OCI-LY7 (cell line): ENCODE measurements at regions not wholly inside any gene's neighbourhood (a gene's known extent, or its start where the extent isn't known, plus 50 kb on each side); places are given as distances from the start of the nearest gene placed in this dataset.

ENCODE experiments used
- BruUV-seq: library from RNA; stranded (reverse); fragments of 400-500 nt; replicated peaks from 2 replicates; lab custom pipeline; 2021; lab: Mats Ljungman, UMichigan
- CTCF ChIA-PET: fragments of 300-600 bp; sonication (Branson Sonifier 250); formaldehyde crosslinking; loops from one replicate; lab custom pipeline; 2022; ENCODE audit warnings: antibody characterized with exemption; ENCODE audit not compliant: unreplicated experiment; lab: Charles Lee
- POLR2A ChIA-PET: fragments of 300-600 bp; sonication (Branson Sonifier 250); formaldehyde crosslinking; loops from one replicate; lab custom pipeline; 2022; ENCODE audit warnings: antibody characterized with exemption; lab: Charles Lee
- DNase-seq: peaks from one replicate; pipeline ENCODE4 v3.0.0-alpha.2; 2015; ENCODE audit warnings: low spot score
- H2AFZ ChIP-seq: fragments of 200-600 bp; sonication (generic), shearing (Covaris generic); 2 replicates; pipeline ENCODE4 v1.6.1; 2014; ENCODE audit warnings: mild to moderate bottlenecking, antibody characterized with exemption, low read length, moderate library complexity
- H3K27ac ChIP-seq: fragments of 200-600 bp; sonication (generic); 2 replicates; pipeline ENCODE4 v1.5.1; 2014; ENCODE audit warnings: mixed run types, low read depth, mild to moderate bottlenecking, moderate library complexity, low read length, inconsistent platforms; ENCODE audit not compliant: poor library complexity, severe bottlenecking
- H3K36me3 ChIP-seq: fragments of 200-600 bp; sonication (generic); 2 replicates; pipeline ENCODE4 v1.6.1; 2014; ENCODE audit warnings: mild to moderate bottlenecking, antibody characterized with exemption, low read length, moderate library complexity, mixed read lengths; ENCODE audit not compliant: insufficient read depth
- H3K4me1 ChIP-seq: fragments of 200-600 bp; sonication (generic); 2 replicates; pipeline ENCODE4 v1.5.1; 2014; ENCODE audit warnings: mild to moderate bottlenecking, low read length; ENCODE audit not compliant: insufficient read depth, poor library complexity, severe bottlenecking
- H3K4me2 ChIP-seq: fragments of 200-600 bp; sonication (generic); 2 replicates; pipeline ENCODE4 v1.6.1; 2014; ENCODE audit warnings: mild to moderate bottlenecking, low read length
- H3K4me3 ChIP-seq: fragments of 200-600 bp; sonication (generic); 2 replicates; pipeline ENCODE4 v1.5.1; 2014; ENCODE audit warnings: mild to moderate bottlenecking, low read depth, low read length; ENCODE audit not compliant: poor library complexity, severe bottlenecking
- H3K79me2 ChIP-seq: fragments of 200-600 bp; sonication (generic); 2 replicates; pipeline ENCODE4 v1.6.1; 2016; ENCODE audit warnings: low read depth, mild to moderate bottlenecking, low read length, moderate library complexity, mixed read lengths; ENCODE audit not compliant: insufficient read depth
- H3K9me2 ChIP-seq: fragments of 200-600 bp; sonication (generic); 2 replicates; pipeline ENCODE4 v1.6.1; 2016; ENCODE audit warnings: mild to moderate bottlenecking, low read length, mixed read lengths; ENCODE audit not compliant: insufficient read depth
- H3K9me3 ChIP-seq: fragments of 200-600 bp; sonication (generic); 2 replicates; pipeline ENCODE4 v1.6.1; 2014; ENCODE audit warnings: mild to moderate bottlenecking, mixed run types, low read length, mixed read lengths
- H4K20me1 ChIP-seq: fragments of 200-600 bp; sonication (generic); 2 replicates; pipeline ENCODE4 v1.6.1; 2014; ENCODE audit warnings: mild to moderate bottlenecking, antibody characterized with exemption, low read length, moderate library complexity, mixed read lengths; ENCODE audit not compliant: insufficient read depth
- CTCF ChIP-seq: fragments of 200-600 bp; sonication (generic); conservative IDR thresholded peaks from 2 replicates; pipeline ENCODE4 v1.5.1; 2014; ENCODE audit warnings: mild to moderate bottlenecking, antibody characterized with exemption, low read length, moderate library complexity, mixed read lengths
- EZH2phosphoT487 ChIP-seq: fragments of 200-600 bp; sonication (generic); IDR thresholded peaks from 2 replicates; pipeline ENCODE4 v1.6.1; 2018; ENCODE audit warnings: low read depth, borderline replicate concordance, mild to moderate bottlenecking, mixed run types, antibody characterized with exemption, low read length, moderate library complexity, mixed read lengths
- intact Hi-C: fragments of 100-400 bp; cut with micrococcal nuclease; formaldehyde crosslinking; loops from one replicate; pipeline ENCODE4 v1.10.0; 2022; ENCODE audit not compliant: unreplicated experiment

- Histone ChIP-seq H4K20me1 (no peaks in the 10 kb centered on the region), H3K9me3 (no peaks in the 10 kb centered on the region), H3K4me2 (no peak overlapping the region), H3K4me1 (no peaks in the 10 kb centered on the region), H3K27ac (no peak overlapping the region), H3K36me3 (no peaks in the 10 kb centered on the region), H2AFZ (no peak overlapping the region), H3K9me2 (no peaks in the 10 kb centered on the region), H3K4me3 (no peak overlapping the region), H3K79me2 (no peaks in the 10 kb centered on the region)
- ChIA-PET CTCF (no interaction called here), POLR2A (no interaction called here)
- no TSS peak for BruUV-seq
- TF ChIP-seq EZH2phosphoT487 (no peak), CTCF (no peak)
- no peak for DNase-seq
- intact Hi-C loops: no loop called here
Measured at GRCh38 chr10:64363687-64364086, 842.5 kb downstream of the REEP3 start.

GRCh38 chr10:64365663-64366062 lies 844.5 kb downstream of the REEP3 start:
- H3K9me2 ChIP-seq: no peaks in the 10 kb centered on the region
- ChIA-PET CTCF (no interaction called here), POLR2A (interaction anchor here (0.5 kb wide), 1 partner anchor 564 kb away, joined by 3 read pairs; no protein-coding TSS in a partner anchor)
- BruUV-seq: no TSS peak
- no peak for TF ChIP-seq CTCF
- no peak for TF ChIP-seq EZH2phosphoT487
- no peaks in the 10 kb centered on the region for H3K36me3 ChIP-seq
- no peak for DNase-seq
- no peaks in the 10 kb centered on the region for H3K79me2 ChIP-seq
- H2AFZ ChIP-seq: no peak overlapping the region
- H3K4me2 ChIP-seq: no peak overlapping the region
- H3K4me3 ChIP-seq: no peak overlapping the region
- H3K9me3 ChIP-seq: no peaks in the 10 kb centered on the region
- H4K20me1 ChIP-seq: no peaks in the 10 kb centered on the region
- H3K27ac ChIP-seq: no peak overlapping the region
- no peaks in the 10 kb centered on the region for H3K4me1 ChIP-seq
- intact Hi-C loops: no loop called here

- Histone ChIP-seq H3K4me1 (no peaks in the 10 kb centered on the region), H4K20me1 (no peaks in the 10 kb centered on the region), H3K4me2 (no peak overlapping the region), H3K36me3 (no peaks in the 10 kb centered on the region), H3K79me2 (no peaks in the 10 kb centered on the region), H3K9me3 (no peaks in the 10 kb centered on the region), H3K9me2 (no peaks in the 10 kb centered on the region), H2AFZ (no peak overlapping the region), H3K27ac (no peak overlapping the region), H3K4me3 (no peak overlapping the region)
- no peak for DNase-seq
- POLR2A ChIA-PET: interaction anchor here (0.6 kb wide), 1 partner anchor 46 kb away, joined by 3 read pairs; no protein-coding TSS in a partner anchor
- TF ChIP-seq CTCF (no peak), EZH2phosphoT487 (no peak)
- no TSS peak for BruUV-seq
- CTCF ChIA-PET: no interaction called here
- intact Hi-C loops: no loop called here
Measured at GRCh38 chr10:64368298-64368697, 847.1 kb downstream of the REEP3 start.
